ENCODE measurements at regions not wholly inside any gene's neighbourhood (a gene's known extent, or its start where the extent isn't known, plus 50 kb on each side); places are given as distances from the start of the nearest gene placed in this dataset.
"Not testable (repeated sequence)": the region's sequence is repeated elsewhere in the genome, so short reads cannot be mapped to it uniquely, and the experiment has no call there.

DNA sequence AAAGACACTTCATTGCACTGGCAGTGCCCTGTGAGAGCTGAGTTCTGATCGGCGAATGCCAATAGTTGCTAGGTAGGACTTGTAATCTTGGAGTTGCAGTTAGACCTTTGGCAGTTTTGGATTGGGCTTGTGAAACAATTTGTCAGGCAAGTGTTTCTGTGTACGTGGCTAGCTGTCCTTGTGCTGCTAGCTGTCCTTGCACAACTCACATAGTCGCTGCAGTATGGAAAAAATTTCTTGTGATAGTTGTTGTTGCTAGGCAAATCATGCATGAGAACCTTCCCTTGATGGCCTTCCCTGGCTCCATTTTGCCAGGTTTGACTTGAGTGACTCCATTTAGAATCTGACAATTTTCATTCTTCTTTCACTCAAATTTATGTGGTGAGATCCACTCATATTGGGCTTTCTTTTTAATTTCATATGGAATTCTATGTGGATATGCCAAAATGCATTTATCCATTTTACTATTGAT lies 140.7 kb downstream of the APIP start:
- H3K4me3 ChIP-seq (ENCODE audit: low read depth, low read length) = no peak overlapping the region
- no peak for DNase-seq (ENCODE audit: low read depth)
- TF ChIP-seq, protein P1, sequence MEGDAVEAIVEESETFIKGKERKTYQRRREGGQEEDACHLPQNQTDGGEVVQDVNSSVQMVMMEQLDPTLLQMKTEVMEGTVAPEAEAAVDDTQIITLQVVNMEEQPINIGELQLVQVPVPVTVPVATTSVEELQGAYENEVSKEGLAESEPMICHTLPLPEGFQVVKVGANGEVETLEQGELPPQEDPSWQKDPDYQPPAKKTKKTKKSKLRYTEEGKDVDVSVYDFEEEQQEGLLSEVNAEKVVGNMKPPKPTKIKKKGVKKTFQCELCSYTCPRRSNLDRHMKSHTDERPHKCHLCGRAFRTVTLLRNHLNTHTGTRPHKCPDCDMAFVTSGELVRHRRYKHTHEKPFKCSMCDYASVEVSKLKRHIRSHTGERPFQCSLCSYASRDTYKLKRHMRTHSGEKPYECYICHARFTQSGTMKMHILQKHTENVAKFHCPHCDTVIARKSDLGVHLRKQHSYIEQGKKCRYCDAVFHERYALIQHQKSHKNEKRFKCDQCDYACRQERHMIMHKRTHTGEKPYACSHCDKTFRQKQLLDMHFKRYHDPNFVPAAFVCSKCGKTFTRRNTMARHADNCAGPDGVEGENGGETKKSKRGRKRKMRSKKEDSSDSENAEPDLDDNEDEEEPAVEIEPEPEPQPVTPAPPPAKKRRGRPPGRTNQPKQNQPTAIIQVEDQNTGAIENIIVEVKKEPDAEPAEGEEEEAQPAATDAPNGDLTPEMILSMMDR (conservative IDR thresholded peaks at IDR 0.05; ENCODE audit: low read depth, low read length) = no peak

DNA sequence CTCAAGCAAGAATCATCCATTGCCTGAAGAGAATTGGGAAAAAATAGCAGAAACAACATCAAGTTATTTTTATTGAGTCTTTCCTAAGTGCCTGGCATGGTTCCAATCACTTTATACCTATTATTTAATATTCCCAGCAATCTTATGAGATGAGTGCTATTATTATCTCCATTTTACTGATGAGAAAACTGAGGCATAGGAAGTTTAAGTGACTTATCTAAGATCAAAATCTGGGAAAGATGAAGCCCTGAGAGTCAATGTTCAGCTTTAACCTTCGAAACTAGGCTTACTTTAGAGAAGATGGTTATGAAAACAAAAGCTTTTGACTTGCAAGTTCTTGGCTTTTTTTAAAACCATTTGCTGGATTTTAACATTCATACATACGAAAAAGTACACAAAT lies 141.6 kb downstream of the APIP start:
- no peak overlapping the region for H3K4me3 ChIP-seq (ENCODE audit: low read depth, low read length)
- no peak for DNase-seq (ENCODE audit: low read depth)
- TF ChIP-seq, protein P1 (conservative IDR thresholded peaks at IDR 0.05; ENCODE audit: low read depth, low read length) = no peak

DNA sequence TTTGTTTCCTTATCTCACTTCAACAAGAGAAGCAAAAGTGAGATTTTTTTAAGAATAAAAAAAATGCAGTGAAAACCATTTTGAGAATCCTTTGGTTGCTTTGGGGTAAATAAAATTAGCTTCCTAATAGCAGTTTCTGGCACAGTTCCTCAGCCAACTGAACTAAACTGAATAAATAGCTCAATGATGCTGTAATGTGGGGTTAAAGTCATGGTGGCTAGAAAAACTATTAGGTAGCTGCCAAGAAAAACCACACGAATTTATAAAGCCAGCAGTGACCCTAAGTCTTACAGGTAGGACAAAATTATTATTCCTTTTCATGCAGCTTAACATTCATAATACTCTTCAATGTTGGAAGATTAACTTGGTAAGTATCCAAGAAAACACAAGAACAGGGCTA lies 142.4 kb downstream of the APIP start:
- no peak overlapping the region for H3K4me3 ChIP-seq (ENCODE audit: low read depth, low read length)
- no peak for DNase-seq (ENCODE audit: low read depth)
- TF ChIP-seq, protein P1 (conservative IDR thresholded peaks at IDR 0.05; ENCODE audit: low read depth, low read length) = no peak

DNA sequence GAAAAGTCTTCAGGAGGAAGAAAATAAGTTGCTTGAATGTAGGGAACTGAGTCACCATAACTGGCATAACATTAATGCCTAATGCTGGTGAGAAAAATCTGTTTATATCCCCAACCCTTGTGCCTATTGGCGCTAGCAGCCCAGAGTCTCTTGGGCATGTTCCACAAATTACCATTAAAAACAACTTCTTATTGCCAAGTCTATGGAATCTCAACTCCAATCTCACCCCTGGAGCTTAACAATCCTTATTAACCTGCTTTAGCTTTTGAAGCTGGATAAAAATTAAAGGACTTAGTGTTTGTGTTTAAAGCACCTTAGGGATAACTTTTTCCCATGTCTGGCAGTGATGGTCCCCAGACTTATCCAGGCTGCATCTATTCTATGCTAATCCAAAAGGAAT lies 143.0 kb downstream of the APIP start:
- H3K4me3 ChIP-seq (ENCODE audit: low read depth, low read length) = no peak overlapping the region
- no peak for DNase-seq (ENCODE audit: low read depth)
- TF ChIP-seq, protein P1 (conservative IDR thresholded peaks at IDR 0.05; ENCODE audit: low read depth, low read length) = no peak

DNA sequence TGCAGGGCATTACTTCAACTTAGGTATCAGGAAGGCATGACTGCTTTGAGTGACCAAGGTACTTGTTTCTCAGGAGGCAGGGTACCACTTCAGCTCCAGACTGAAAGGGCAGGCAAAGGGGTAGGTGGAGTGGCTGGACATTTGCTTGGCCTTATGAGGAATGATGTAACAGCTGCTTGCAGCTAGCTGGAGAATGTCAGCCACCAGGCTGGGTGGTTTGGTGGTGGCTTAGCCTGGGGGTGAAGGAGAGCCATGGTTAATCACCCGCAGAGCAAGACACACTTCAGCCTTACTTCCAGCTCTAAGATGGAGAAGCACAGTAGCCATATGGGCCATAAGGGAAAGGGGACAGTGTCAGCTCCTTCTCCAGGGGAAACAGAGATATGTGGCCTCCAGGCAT lies 146.1 kb downstream of the APIP start:
- no peak for DNase-seq (ENCODE audit: low read depth)
- TF ChIP-seq, protein P1 (conservative IDR thresholded peaks at IDR 0.05; ENCODE audit: low read depth, low read length) = no peak
- H3K4me3 ChIP-seq (ENCODE audit: low read depth, low read length) = no peak overlapping the region

DNA sequence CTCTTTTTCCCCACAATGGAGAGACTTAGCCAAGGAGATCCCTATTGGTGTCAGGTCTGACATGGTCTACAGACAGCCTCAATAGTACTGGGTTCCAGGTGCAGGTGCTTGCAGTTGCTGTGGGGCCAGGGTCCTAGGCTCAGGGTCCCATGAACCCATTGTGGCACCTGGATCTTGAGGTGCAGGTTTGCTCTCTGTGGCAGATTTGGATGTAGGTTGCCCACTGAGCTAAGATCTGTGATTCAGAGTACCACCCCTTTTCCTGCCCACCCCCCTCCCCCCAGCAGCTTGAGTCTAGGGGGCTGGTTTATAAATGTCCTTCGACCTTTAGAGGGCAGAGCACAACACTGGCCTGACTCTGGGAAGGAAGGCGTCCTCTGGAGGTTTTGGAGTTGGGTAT lies 147.0 kb downstream of the APIP start:
- no peak for DNase-seq (ENCODE audit: low read depth)
- H3K4me3 ChIP-seq (ENCODE audit: low read depth, low read length) = no peak overlapping the region
- TF ChIP-seq, protein P1 (conservative IDR thresholded peaks at IDR 0.05; ENCODE audit: low read depth, low read length) = no peak

DNA sequence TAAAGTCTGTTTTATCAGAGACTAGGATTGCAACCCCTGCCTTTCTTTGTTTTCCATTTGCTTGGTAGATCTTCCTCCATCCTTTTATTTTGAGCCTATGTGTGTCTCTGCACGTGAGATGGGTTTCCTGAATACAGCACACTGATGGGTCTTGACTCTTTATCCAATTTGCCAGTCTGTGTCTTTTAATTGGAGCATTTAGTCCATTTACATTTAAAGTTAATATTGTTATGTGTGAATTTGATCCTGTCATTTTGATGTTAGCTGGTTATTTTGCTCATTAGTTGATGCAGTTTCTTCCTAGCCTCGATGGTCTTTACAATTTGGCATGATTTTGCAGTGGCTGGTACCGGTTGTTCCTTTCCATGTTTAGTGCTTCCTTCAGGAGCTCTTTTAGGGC lies 141.7 kb downstream of the EHF start:
- DNase-seq (ENCODE audit: low read depth); H3K4me3 ChIP-seq (ENCODE audit: low read depth, low read length): not testable (repeated sequence)

DNA sequence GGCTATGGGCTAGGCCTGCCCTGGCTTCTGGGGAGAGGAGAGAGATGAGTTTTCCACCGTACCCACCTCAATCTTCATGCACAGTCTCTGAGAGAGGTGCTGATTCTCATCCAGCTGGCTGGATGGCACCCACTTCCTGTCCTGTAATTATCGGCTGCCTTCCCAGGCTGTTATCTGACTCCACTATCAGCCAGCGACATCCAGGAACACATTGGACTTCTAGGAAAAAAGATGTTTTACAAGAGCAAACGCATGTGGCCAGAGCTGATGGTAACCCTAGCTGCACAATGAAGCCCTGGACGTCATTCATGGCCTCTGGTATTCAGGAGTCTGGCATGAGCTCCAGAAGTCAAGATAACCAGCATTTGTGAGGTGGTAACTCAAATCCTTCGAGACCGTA lies 137.4 kb downstream of the EHF start:
- TF ChIP-seq, protein P1 (conservative IDR thresholded peaks at IDR 0.05; ENCODE audit: low read depth, low read length) = no peak
- no peak for DNase-seq (ENCODE audit: low read depth)
- no peak overlapping the region for H3K4me3 ChIP-seq (ENCODE audit: low read depth, low read length)
